Activated CD4-positive, alpha-beta T cell treated with anti-CD3 and anti-CD28 coated beads, Interleukin-2, amount 10 ng/mL, durations not matched to agents 24 days and 14 days (primary cell): ENCODE measurements at regions not wholly inside any gene's neighbourhood (a gene's known extent, or its start where the extent isn't known, plus 50 kb on each side); places are given as distances from the start of the nearest gene placed in this dataset.

ENCODE experiments used
- DNase-seq: peaks from one replicate; pipeline ENCODE4 v3.0.0; 2022
- H3K27ac Mint-ChIP-seq: one replicate; pipeline ENCODE4 v1.8.0; 2022; ENCODE audit warnings: mild to moderate bottlenecking, mixed read lengths
- H3K27me3 Mint-ChIP-seq: one replicate; pipeline ENCODE4 v1.8.0; 2022; ENCODE audit warnings: mixed read lengths
- H3K36me3 Mint-ChIP-seq: one replicate; pipeline ENCODE4 v1.8.0; 2022; ENCODE audit warnings: low read depth, mild to moderate bottlenecking, mixed read lengths
- H3K4me1 Mint-ChIP-seq: one replicate; pipeline ENCODE4 v1.8.0; 2021; ENCODE audit warnings: mixed read lengths
- H3K4me3 Mint-ChIP-seq: one replicate; pipeline ENCODE4 v1.8.0; 2022; ENCODE audit warnings: mild to moderate bottlenecking, moderate library complexity, mixed read lengths
- H3K9me3 Mint-ChIP-seq: one replicate; pipeline ENCODE4 v1.8.0; 2021; ENCODE audit warnings: mixed read lengths
- intact Hi-C: fragments of 100-400 bp; cut with micrococcal nuclease; formaldehyde crosslinking; loops from one replicate; pipeline ENCODE4 v1.15.1; 2023

DNA sequence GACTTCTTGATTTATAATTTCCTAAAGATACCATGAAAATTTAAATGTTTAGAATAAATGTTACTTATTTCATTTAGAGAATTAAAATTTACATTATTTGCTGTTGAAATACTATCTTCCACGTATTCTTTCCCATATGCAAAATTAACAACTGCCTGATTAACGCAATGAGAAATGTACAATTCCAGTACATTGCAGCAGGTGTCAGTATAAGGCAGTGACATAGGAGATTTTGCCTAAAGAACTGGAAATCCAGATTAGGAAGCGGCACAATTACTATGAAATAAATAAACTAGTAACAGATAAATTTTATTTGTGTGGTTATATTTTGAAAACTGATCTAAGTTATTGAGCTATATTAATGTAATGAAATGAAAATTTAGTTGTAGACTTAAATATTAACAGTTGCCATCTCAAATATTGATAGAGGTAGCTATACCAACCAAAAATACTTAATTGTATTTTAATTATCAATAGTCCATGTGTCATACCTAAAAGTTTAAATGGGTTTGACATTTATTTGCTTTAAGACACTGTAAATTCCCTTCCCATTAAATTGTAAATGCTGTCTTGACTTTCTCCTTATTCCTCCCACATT, 300.2 kb downstream of the UTRN start:
- Mint-ChIP-seq H3K9me3 (no peaks in the 10 kb centered on the region), H3K36me3 (peaks cover 22% of the 10 kb centered on the region), H3K4me3 (no peak overlapping the region), H3K4me1 (peaks cover 44% of the 10 kb centered on the region), H3K27me3 (no peaks in the 10 kb centered on the region), H3K27ac (no peak overlapping the region)
- intact Hi-C loops, result loop anchor here (1.0 to 10.0 kb wide), 4 partner anchors 346 to 1229 kb away; partner anchors contain the start of gene FBXO30
- DNase-seq, result peak; percentile 73

DNA sequence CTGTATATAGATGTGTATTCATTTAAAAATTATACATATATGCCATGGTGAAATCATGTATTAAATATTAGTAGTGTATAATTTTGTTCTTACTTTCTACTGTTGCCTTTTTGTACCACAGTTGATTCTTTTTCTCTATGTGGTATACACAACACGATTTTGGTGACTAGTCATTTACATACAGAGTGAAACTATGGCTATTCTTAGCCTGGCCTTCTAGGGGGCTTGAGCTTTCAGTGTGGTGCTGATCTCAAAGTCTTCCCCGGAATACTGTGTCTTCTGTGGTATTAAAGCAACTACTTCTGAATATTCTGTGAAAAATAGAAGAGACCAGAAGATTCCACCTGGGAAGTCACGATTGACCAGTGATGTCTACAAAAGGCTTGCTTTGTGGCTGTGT, 301.9 kb downstream of the UTRN start:
- H3K4me1 Mint-ChIP-seq, result peaks cover 35% of the 10 kb centered on the region
- no peak overlapping the region for H3K27ac Mint-ChIP-seq
- no peak for DNase-seq
- H3K36me3 Mint-ChIP-seq, result peaks cover 24% of the 10 kb centered on the region
- H3K9me3 Mint-ChIP-seq, result no peaks in the 10 kb centered on the region
- H3K4me3 Mint-ChIP-seq, result no peak overlapping the region
- H3K27me3 Mint-ChIP-seq, result no peaks in the 10 kb centered on the region
- intact Hi-C loops, result loop anchor here (10.0 kb wide), 1 partner anchor 1228 kb away; the partner anchor contains the start of gene FBXO30

DNA sequence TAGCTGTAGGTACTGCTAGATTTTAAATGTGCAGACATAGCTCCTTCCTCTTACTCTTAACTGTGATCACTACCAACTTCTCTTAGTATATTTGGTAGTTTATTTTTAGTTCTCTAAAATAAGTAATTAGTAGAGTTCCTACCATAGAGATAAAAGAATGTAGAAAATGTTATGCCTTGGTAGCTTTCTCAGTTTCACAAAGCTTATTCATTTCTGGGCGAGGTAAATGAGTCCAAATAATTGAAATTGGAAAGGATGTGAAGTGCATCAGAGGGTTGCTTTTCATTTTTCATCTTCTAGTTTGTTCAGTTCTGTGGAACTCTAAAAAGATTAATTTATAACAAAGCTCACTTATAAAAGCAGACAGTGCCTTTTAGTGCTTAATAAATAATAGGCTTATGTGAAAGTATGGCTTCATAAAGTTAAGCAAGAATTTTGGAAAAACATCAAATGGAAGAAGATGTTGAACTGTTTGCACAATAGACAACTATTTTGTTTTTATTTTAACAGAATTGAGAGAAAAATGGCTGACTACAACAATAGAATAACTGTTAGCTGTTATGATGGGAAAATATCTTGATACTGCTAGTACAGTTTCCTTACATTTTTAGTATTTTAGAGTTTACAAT, 303.7 kb downstream of the UTRN start:
- H3K4me3 Mint-ChIP-seq, result no peak overlapping the region
- peaks cover 23% of the 10 kb centered on the region for H3K4me1 Mint-ChIP-seq
- no peak for DNase-seq
- no peaks in the 10 kb centered on the region for H3K27me3 Mint-ChIP-seq
- peaks cover 31% of the 10 kb centered on the region for H3K36me3 Mint-ChIP-seq
- H3K9me3 Mint-ChIP-seq, result peaks cover 5% of the 10 kb centered on the region
- intact Hi-C loops, result loop anchor here (10.0 kb wide), 1 partner anchor 1226 kb away; the partner anchor contains the start of gene FBXO30
- H3K27ac Mint-ChIP-seq, result no peak overlapping the region

DNA sequence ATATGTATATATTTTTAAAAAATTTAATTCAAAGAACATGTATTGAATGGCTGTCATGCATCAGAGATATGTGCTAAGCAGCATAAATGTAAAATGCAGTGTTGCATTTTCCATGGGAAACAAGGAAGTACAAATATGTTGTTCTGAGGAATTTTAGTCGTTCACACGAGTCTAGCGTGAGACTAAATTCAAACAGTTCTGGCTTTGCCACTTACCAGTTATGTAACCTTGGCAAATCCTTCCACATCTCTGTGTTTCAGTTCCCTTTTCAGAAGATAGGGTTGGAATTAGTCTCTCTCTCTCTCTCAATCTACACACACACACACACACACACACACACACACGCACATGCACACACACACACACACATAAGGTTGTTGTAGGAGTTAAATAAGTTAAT, 305.4 kb downstream of the UTRN start:
- Mint-ChIP-seq H3K27ac (no peak overlapping the region), H3K27me3 (no peaks in the 10 kb centered on the region), H3K36me3 (peaks cover 31% of the 10 kb centered on the region), H3K4me1 (peaks cover 18% of the 10 kb centered on the region), H3K4me3 (no peak overlapping the region), H3K9me3 (peaks cover 5% of the 10 kb centered on the region)
- DNase-seq, result no peak
- intact Hi-C loops, result no loop called here

DNA sequence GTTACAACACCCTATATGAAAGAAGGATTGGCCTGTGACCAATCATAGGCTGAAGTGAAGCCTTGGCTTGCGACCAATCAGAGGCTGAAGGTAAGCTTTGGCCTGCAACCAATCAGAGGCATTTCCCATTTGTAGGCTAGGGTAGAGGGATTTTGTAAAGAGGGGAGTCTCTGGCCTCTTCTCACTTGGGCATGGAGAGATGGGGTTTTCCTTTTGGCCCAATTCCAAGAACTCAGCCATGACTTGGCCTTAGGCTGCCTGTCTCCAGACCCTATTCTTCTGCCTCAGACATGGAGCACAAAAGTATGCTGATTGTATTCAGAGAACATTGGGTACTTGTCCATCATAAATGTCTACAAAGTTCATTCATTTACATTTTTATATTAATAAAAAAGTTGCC, 308.3 kb downstream of the UTRN start:
- Mint-ChIP-seq H3K27me3 (no peaks in the 10 kb centered on the region), H3K36me3 (peaks cover 22% of the 10 kb centered on the region), H3K4me3 (no peak overlapping the region), H3K27ac (no peak overlapping the region), H3K4me1 (peaks cover 13% of the 10 kb centered on the region), H3K9me3 (peaks cover 9% of the 10 kb centered on the region)
- intact Hi-C loops, result no loop called here
- DNase-seq, result no peak

DNA sequence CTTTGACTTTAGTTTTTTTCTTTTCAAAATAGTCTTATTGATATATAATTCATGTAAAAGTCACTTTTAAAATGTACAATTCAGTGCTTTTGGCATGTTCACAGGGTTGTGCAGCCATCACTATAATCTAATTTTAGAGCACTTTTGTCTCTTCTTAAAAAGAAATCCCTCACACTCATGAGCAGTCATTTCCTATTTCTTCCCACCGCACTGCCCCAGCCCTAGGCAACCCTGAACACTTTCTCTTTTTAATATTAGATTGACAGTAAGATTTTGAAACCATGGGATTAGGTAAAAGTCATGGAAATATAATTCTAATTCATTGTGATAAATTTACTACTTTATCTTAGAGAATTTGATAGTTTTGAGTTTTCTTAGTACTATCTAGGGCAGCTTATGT, 309.4 kb downstream of the UTRN start:
- intact Hi-C loops, result no loop called here
- no peaks in the 10 kb centered on the region for H3K27me3 Mint-ChIP-seq
- no peak overlapping the region for H3K27ac Mint-ChIP-seq
- peaks cover 25% of the 10 kb centered on the region for H3K36me3 Mint-ChIP-seq
- H3K9me3 Mint-ChIP-seq, result peaks cover 9% of the 10 kb centered on the region
- no peak for DNase-seq
- peaks cover 13% of the 10 kb centered on the region for H3K4me1 Mint-ChIP-seq
- H3K4me3 Mint-ChIP-seq, result no peak overlapping the region

DNA sequence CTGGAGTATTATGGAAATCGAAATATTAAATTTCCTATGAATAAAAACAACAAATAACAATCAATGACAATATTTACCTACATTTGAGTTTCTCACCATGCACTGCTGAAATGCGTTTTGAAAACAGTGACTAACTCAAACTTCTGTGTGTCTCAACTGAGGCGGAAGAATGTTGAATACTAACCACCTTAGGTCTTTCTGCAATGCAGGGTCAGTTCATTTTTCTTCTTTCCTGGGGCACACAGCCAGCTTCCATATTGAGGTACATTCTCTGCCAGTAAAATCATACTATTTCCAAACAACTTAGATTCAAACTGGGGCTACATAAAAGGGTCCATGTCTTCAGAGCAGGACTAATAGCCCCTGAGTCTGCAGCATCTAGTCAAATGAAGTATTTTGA, 310.1 kb downstream of the UTRN start:
- no peak overlapping the region for H3K4me3 Mint-ChIP-seq
- H3K4me1 Mint-ChIP-seq, result peaks cover 18% of the 10 kb centered on the region
- H3K27me3 Mint-ChIP-seq, result no peaks in the 10 kb centered on the region
- no peak for DNase-seq
- peaks cover 28% of the 10 kb centered on the region for H3K36me3 Mint-ChIP-seq
- no peak overlapping the region for H3K27ac Mint-ChIP-seq
- intact Hi-C loops, result loop anchor here (5.0 kb wide), 1 partner anchor 132 kb away; no protein-coding TSS in a partner anchor
- H3K9me3 Mint-ChIP-seq, result peaks cover 9% of the 10 kb centered on the region

DNA sequence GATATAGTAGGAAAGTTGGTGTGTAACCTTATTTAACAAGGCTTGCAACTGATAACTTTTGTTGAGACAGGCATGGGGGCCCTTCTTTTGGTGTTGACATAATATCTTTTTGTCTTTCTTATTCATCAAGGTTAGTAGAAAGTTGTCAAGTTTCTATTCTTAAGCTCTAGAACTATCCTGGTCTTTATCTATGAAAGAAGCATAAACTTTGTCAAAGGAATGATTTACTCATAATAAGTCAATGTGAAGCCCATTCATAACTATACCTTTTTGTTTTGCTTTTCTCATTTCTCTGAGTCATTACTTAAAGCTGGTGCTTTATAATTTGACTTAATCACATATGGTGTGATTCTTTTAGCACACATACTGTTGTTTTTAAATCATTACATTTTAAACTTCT, 312.4 kb downstream of the UTRN start:
- Mint-ChIP-seq H3K4me3 (no peak overlapping the region), H3K36me3 (peaks cover 36% of the 10 kb centered on the region), H3K27me3 (no peaks in the 10 kb centered on the region), H3K27ac (peak overlapping the region; percentile 40), H3K4me1 (peaks cover 30% of the 10 kb centered on the region), H3K9me3 (peaks cover 14% of the 10 kb centered on the region)
- no peak for DNase-seq
- intact Hi-C loops, result loop anchor here (1.0 to 5.0 kb wide), 3 partner anchors 14 to 130 kb away; no protein-coding TSS in a partner anchor

DNA sequence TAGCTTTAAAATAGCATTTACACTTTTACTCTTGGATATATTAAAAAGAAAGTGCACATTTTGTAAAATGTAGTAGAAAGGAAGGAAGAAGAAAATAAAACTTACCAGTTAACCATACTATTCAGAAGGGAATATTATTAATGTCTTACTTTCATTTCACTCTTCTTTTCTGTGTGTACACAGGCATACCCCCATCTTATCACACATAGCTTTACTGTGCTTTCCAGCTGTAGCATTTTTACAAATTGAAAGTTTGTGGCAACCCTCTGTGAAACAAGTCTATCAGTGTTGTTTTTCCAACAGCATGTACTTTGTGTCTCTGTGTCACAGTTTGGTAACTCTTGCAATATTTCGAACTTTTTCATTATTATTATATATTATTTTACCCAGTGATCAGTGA, 314.5 kb downstream of the UTRN start:
- Mint-ChIP-seq H3K9me3 (peaks cover 10% of the 10 kb centered on the region), H3K36me3 (peaks cover 30% of the 10 kb centered on the region), H3K27me3 (no peaks in the 10 kb centered on the region), H3K4me1 (peaks cover 42% of the 10 kb centered on the region), H3K27ac (no peak overlapping the region), H3K4me3 (no peak overlapping the region)
- intact Hi-C loops, result loop anchor here (5.0 kb wide), 4 partner anchors 53 to 1223 kb away; no protein-coding TSS in a partner anchor
- DNase-seq, result no peak

DNA sequence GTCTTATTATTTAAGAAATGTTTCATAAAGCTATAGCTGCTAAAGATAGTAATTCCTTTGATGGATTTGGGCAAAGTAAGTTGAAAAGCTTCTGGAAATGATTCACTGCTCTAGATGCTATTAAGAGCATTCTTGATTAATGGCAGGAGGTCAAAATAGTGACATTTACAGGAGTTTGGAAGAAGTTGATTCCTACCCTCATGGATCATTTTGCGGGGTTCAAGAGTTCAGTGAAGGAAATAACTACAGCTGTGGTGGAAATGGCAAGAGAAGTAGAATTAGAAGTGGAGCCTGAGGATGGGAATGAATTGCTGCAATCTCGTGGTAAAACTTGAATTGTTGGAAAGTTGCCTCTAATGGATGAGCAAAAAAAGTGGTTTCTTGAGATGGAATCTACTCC, 316.1 kb downstream of the UTRN start:
- DNase-seq, result no peak
- Mint-ChIP-seq H3K36me3 (peaks cover 33% of the 10 kb centered on the region), H3K9me3 (peaks cover 9% of the 10 kb centered on the region), H3K27me3 (no peaks in the 10 kb centered on the region), H3K27ac (peak overlapping the region; percentile 5), H3K4me1 (peaks cover 40% of the 10 kb centered on the region), H3K4me3 (no peak overlapping the region)
- intact Hi-C loops, result loop anchor here (5.0 kb wide), 3 partner anchors 51 to 1221 kb away; no protein-coding TSS in a partner anchor

DNA sequence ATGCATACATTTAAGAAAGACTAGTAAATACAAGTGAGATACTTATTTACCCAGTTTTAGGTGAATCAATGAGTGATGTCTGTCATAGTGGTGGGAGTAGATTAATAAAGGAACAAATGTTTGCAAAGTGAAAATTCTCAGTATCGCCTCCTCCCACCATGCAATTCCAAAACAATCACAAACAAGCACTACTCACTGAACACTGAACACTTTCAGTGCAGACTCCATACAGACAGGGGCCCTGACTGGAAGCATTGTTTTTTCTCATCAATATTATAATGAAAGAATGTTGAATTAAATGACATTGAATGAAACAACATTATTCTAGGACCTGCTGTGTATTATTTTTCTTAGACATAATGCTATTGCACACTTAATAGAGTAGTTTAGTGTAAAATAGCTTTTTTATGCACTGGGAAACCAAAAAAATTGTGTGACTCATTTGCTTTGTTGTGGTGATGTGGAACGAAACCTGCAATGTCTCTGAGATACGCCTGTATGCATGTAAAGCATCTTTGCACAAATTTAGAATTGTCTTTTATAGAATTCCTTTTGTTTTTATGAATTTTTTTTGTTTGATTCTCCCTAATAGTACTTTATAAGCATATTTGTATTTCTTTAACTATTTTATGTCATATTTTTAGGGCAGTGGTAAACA, 317.5 kb downstream of the UTRN start:
- H3K4me1 Mint-ChIP-seq, result peaks cover 45% of the 10 kb centered on the region
- intact Hi-C loops, result loop anchor here (1.0 to 5.0 kb wide), 5 partner anchors 11 to 1220 kb away; no protein-coding TSS in a partner anchor
- H3K9me3 Mint-ChIP-seq, result peaks cover 12% of the 10 kb centered on the region
- peak overlapping the region; percentile 82 for H3K27ac Mint-ChIP-seq
- peaks cover 37% of the 10 kb centered on the region for H3K36me3 Mint-ChIP-seq
- H3K4me3 Mint-ChIP-seq, result peak overlapping the region; percentile 48
- no peaks in the 10 kb centered on the region for H3K27me3 Mint-ChIP-seq
- DNase-seq, result peak; percentile 79

DNA sequence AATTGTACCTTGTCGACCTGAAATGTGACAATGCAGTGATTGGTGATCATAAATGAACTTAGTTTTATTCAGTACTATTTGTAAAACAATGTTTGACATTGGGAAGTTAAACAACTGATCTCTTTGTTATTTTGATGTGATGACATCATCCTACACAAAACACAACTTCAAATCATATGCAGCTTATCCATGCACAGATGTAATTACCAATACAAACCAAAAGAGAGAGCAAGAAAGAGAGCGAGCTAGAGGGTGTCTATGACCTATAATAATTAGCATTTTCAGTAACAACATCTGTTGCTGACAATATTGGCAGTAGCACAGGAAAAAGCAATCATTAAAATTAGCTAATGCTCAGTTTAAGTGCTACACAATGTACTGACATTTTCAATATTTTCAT, 320.9 kb downstream of the UTRN start:
- H3K36me3 Mint-ChIP-seq, result peaks cover 35% of the 10 kb centered on the region
- peaks cover 23% of the 10 kb centered on the region for H3K9me3 Mint-ChIP-seq
- peaks cover 43% of the 10 kb centered on the region for H3K4me1 Mint-ChIP-seq
- H3K27me3 Mint-ChIP-seq, result no peaks in the 10 kb centered on the region
- H3K4me3 Mint-ChIP-seq, result no peak overlapping the region
- H3K27ac Mint-ChIP-seq, result no peak overlapping the region
- DNase-seq, result no peak
- intact Hi-C loops, result no loop called here

DNA sequence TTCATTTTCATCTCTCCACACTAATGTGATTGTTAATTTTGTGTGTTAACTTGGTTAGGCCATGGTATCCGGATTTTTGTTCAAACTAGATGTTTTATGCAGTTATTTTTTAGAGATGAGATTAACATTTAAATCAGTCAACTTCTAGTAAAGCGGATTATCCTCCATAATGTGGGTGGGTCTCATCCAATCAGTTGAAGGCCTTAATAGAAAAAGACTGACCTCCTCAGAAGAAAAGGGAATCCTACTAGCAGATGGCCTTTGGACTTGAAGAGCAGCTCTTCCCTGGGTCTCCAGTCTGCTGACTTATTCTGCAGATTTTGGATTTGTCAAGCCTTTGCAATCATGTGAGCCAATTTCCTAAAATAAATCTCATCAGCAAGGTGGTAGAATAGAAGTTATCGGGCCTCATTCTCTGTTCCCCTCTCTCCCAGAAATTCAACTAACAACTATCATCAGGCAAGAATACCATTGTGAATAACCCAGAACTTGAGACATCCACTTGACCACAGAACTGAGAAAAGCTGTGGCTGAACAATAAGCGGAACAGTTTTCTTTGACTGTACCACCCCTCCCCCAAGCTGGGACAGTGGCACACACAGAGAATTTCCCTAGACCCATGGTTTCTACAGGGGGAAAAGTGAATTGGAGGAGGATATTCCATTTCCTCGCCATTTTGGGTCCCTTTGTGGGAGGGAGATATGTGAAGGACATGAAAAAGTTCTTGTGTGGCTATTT, 323.0 kb downstream of the UTRN start:
- Mint-ChIP-seq H3K27me3 (no peaks in the 10 kb centered on the region), H3K9me3 (peaks cover 18% of the 10 kb centered on the region), H3K36me3 (peaks cover 25% of the 10 kb centered on the region), H3K4me1 (peaks cover 34% of the 10 kb centered on the region), H3K4me3 (no peak overlapping the region), H3K27ac (no peak overlapping the region)
- intact Hi-C loops, result no loop called here
- DNase-seq, result no peak
